Upper lobe of right lung (tissue), 1 donor: ENCODE measurements at regions not wholly inside any gene's neighbourhood (a gene's known extent, or its start where the extent isn't known, plus 50 kb on each side); places are given as distances from the start of the nearest gene placed in this dataset.

ENCODE experiments used
- ATAC-seq: fragments of 200-7000 bp; cut with Tn5 transposase; one replicate; pipeline ENCODE4 v1.9.1; 2020; ENCODE audit warnings: mild to moderate bottlenecking, moderate library complexity
- DNase-seq: peaks from one replicate; pipeline ENCODE4 v3.0.0-alpha.2; 2020
- H3K27ac ChIP-seq: fragments of 200-600 bp; one replicate; pipeline ENCODE4 v1.8.0; 2022
- H3K27me3 ChIP-seq: fragments of 200-600 bp; one replicate; pipeline ENCODE4 v1.8.0; 2022; ENCODE audit warnings: mild to moderate bottlenecking
- H3K36me3 ChIP-seq: fragments of 200-600 bp; one replicate; pipeline ENCODE4 v1.8.0; 2022
- H3K4me1 ChIP-seq: fragments of 200-600 bp; one replicate; pipeline ENCODE4 v1.8.0; 2022
- H3K4me3 ChIP-seq: fragments of 200-600 bp; one replicate; pipeline ENCODE4 v1.8.0; 2022; ENCODE audit warnings: mild to moderate bottlenecking
- H3K9me3 ChIP-seq: fragments of 200-600 bp; one replicate; pipeline ENCODE4 v1.8.0; 2022
- CTCF ChIP-seq: fragments of 200-600 bp; IDR thresholded peaks from one replicate; pipeline ENCODE4 v1.8.0; 2022; ENCODE audit warnings: antibody characterized with exemption
- intact Hi-C: fragments of 100-400 bp; cut with DNase I; formaldehyde crosslinking; loops from one replicate; pipeline ENCODE4 v1.11.0; 2022
- donor health status: DM: no; HTN: yes; CAD: no; lungs with severe emphysema.

GRCh38 chr2:53312721-53313120 is 454.9 kb upstream of the CHAC2 start:
- TF ChIP-seq CTCF, result no peak
- no peaks in the 10 kb centered on the region for H3K9me3 ChIP-seq

GRCh38 chr2:53312181-53312580 is 455.4 kb upstream of the CHAC2 start:
- Histone ChIP-seq H3K27ac (no peak overlapping the region), H3K9me3 (no peaks in the 10 kb centered on the region), H3K27me3 (no peaks in the 10 kb centered on the region), H3K4me3 (no peak overlapping the region), H3K36me3 (no peaks in the 10 kb centered on the region), H3K4me1 (no peaks in the 10 kb centered on the region)
- no peak for TF ChIP-seq CTCF
- ATAC-seq (no peak), DNase-seq (no peak)
- intact Hi-C loops, result no loop called here

More at GRCh38 chr2:53312721-53313120, 454.9 kb upstream of the CHAC2 start:
- ATAC-seq (no peak), DNase-seq (no peak)
- Histone ChIP-seq H3K4me1 (no peaks in the 10 kb centered on the region), H3K4me3 (no peak overlapping the region), H3K27me3 (no peaks in the 10 kb centered on the region), H3K27ac (no peak overlapping the region), H3K36me3 (no peaks in the 10 kb centered on the region)
- intact Hi-C loops, result no loop called here

GRCh38 chr2:53303012-53303578 is 464.5 kb upstream of the CHAC2 start:
- no peaks in the 10 kb centered on the region for H3K4me1 ChIP-seq
- ATAC-seq (no peak), DNase-seq (no peak)
- no peaks in the 10 kb centered on the region for H3K27me3 ChIP-seq
- H3K27ac ChIP-seq, result no peak overlapping the region
- no peaks in the 10 kb centered on the region for H3K36me3 ChIP-seq
- H3K9me3 ChIP-seq, result no peaks in the 10 kb centered on the region
- TF ChIP-seq CTCF, result no peak
- no peak overlapping the region for H3K4me3 ChIP-seq
- intact Hi-C loops, result no loop called here

- no peak overlapping the region for H3K27ac ChIP-seq
- H3K9me3 ChIP-seq, result no peaks in the 10 kb centered on the region
- H3K27me3 ChIP-seq, result no peaks in the 10 kb centered on the region
- no peak overlapping the region for H3K4me3 ChIP-seq
- no peak for TF ChIP-seq CTCF
- intact Hi-C loops, result no loop called here
- no peaks in the 10 kb centered on the region for H3K36me3 ChIP-seq
- no peak for ATAC-seq
- DNase-seq, result no peak
- no peaks in the 10 kb centered on the region for H3K4me1 ChIP-seq
Measured at GRCh38 chr2:53302455-53302854, 465.1 kb upstream of the CHAC2 start.

- no peaks in the 10 kb centered on the region for H3K4me1 ChIP-seq
- intact Hi-C loops, result no loop called here
- H3K4me3 ChIP-seq, result no peak overlapping the region
- H3K36me3 ChIP-seq, result no peaks in the 10 kb centered on the region
- TF ChIP-seq CTCF, result no peak
- DNase-seq (no peak), ATAC-seq (no peak)
- no peaks in the 10 kb centered on the region for H3K9me3 ChIP-seq
- no peak overlapping the region for H3K27ac ChIP-seq
- H3K27me3 ChIP-seq, result no peaks in the 10 kb centered on the region
Measured at GRCh38 chr2:53289309-53290006, 478.1 kb upstream of the CHAC2 start.
